Loucy (cell line): ENCODE measurements at regions not wholly inside any gene's neighbourhood (a gene's known extent, or its start where the extent isn't known, plus 50 kb on each side); places are given as distances from the start of the nearest gene placed in this dataset.

Experiments
- H2AFZ ChIP-seq: fragments of 200-600 bp; sonication (generic); 2 replicates; pipeline ENCODE4 v1.6.0; 2016; ENCODE audit warnings: antibody characterized with exemption, mild to moderate bottlenecking, low read length, moderate library complexity
- H3F3A ChIP-seq: fragments of 200-600 bp; 2 replicates; pipeline ENCODE4 v1.6.0; 2016; ENCODE audit warnings: antibody characterized with exemption, low read depth, mild to moderate bottlenecking
- H3K27me3 ChIP-seq: fragments of 200-600 bp; sonication (generic); 2 replicates; pipeline ENCODE4 v1.6.1; 2014; ENCODE audit warnings: low read length, mild to moderate bottlenecking; ENCODE audit not compliant: insufficient read depth, poor library complexity, severe bottlenecking
- H3K36me3 ChIP-seq: fragments of 200-600 bp; sonication (generic); 2 replicates; pipeline ENCODE4 v1.6.1; 2016; ENCODE audit warnings: low read length; ENCODE audit not compliant: insufficient read depth
- H3K4me1 ChIP-seq: fragments of 200-600 bp; sonication (generic); 2 replicates; pipeline ENCODE4 v1.5.1; 2014; ENCODE audit warnings: low read length, mild to moderate bottlenecking; ENCODE audit not compliant: insufficient read depth, poor library complexity, severe bottlenecking
- H3K4me2 ChIP-seq: fragments of 200-600 bp; sonication (generic); 2 replicates; pipeline ENCODE4 v1.6.0; 2014; ENCODE audit warnings: antibody characterized with exemption, low read length, low read depth, mild to moderate bottlenecking; ENCODE audit not compliant: poor library complexity, severe bottlenecking
- H3K4me3 ChIP-seq: fragments of 200-600 bp; sonication (generic); 2 replicates; pipeline ENCODE4 v1.5.1; 2014; ENCODE audit warnings: low read length, mild to moderate bottlenecking, mixed read lengths; ENCODE audit not compliant: poor library complexity, severe bottlenecking
- H3K79me2 ChIP-seq: fragments of 200-600 bp; sonication (generic); 2 replicates; pipeline ENCODE4 v1.6.1; 2014; ENCODE audit warnings: low read length; ENCODE audit not compliant: insufficient read depth
- H3K9ac ChIP-seq: fragments of 200-600 bp; sonication (generic); 2 replicates; pipeline ENCODE4 v1.6.0; 2014; ENCODE audit warnings: mild to moderate bottlenecking, low read depth, low read length, moderate library complexity; ENCODE audit not compliant: poor library complexity, severe bottlenecking
- H3K9me2 ChIP-seq: fragments of 200-600 bp; sonication (generic); replicated peaks from 2 replicates; pipeline ENCODE4 v1.6.1; 2016; ENCODE audit warnings: low read depth, low read length, mixed read lengths
- H3K9me3 ChIP-seq: fragments of 200-600 bp; sonication (generic); 2 replicates; pipeline ENCODE4 v1.6.1; 2014; ENCODE audit warnings: mild to moderate bottlenecking, antibody characterized with exemption, low read length, low read depth; ENCODE audit not compliant: insufficient read depth
- H4K20me1 ChIP-seq: fragments of 200-600 bp; sonication (generic); 2 replicates; pipeline ENCODE4 v1.6.0; 2014; ENCODE audit warnings: antibody characterized with exemption, low read length, mild to moderate bottlenecking; ENCODE audit not compliant: insufficient read depth, poor library complexity, severe bottlenecking
- EZH2phosphoT487 ChIP-seq: fragments of 200-600 bp; IDR thresholded peaks from 2 replicates; pipeline ENCODE4 v1.6.1; 2018; ENCODE audit warnings: antibody characterized with exemption, mild to moderate bottlenecking, moderate library complexity, borderline replicate concordance
- TF ChIP-seq, protein P1 (sequence below): fragments of 200-600 bp; sonication (generic); conservative IDR thresholded peaks from 2 replicates; pipeline ENCODE4 v1.5.1; 2014; ENCODE audit warnings: mild to moderate bottlenecking, antibody characterized with exemption, low read length

GRCh38 chr2:196369967-196370366 lies 198.6 kb upstream of the STK17B start:
- TF ChIP-seq, protein P1, sequence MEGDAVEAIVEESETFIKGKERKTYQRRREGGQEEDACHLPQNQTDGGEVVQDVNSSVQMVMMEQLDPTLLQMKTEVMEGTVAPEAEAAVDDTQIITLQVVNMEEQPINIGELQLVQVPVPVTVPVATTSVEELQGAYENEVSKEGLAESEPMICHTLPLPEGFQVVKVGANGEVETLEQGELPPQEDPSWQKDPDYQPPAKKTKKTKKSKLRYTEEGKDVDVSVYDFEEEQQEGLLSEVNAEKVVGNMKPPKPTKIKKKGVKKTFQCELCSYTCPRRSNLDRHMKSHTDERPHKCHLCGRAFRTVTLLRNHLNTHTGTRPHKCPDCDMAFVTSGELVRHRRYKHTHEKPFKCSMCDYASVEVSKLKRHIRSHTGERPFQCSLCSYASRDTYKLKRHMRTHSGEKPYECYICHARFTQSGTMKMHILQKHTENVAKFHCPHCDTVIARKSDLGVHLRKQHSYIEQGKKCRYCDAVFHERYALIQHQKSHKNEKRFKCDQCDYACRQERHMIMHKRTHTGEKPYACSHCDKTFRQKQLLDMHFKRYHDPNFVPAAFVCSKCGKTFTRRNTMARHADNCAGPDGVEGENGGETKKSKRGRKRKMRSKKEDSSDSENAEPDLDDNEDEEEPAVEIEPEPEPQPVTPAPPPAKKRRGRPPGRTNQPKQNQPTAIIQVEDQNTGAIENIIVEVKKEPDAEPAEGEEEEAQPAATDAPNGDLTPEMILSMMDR, result no peak
- no peak for TF ChIP-seq EZH2phosphoT487
- no peaks in the 10 kb centered on the region for H3K36me3 ChIP-seq
- no peaks in the 10 kb centered on the region for H3F3A ChIP-seq
- H3K9me3 ChIP-seq, result no peaks in the 10 kb centered on the region
- H2AFZ ChIP-seq, result no peak overlapping the region
- no peak overlapping the region for H3K4me2 ChIP-seq
- no peaks in the 10 kb centered on the region for H3K79me2 ChIP-seq
- H3K4me1 ChIP-seq, result no peaks in the 10 kb centered on the region
- no peaks in the 10 kb centered on the region for H3K9me2 ChIP-seq
- H3K4me3 ChIP-seq, result no peak overlapping the region
- H4K20me1 ChIP-seq, result no peaks in the 10 kb centered on the region
- no peak overlapping the region for H3K9ac ChIP-seq
- no peaks in the 10 kb centered on the region for H3K27me3 ChIP-seq

DNA sequence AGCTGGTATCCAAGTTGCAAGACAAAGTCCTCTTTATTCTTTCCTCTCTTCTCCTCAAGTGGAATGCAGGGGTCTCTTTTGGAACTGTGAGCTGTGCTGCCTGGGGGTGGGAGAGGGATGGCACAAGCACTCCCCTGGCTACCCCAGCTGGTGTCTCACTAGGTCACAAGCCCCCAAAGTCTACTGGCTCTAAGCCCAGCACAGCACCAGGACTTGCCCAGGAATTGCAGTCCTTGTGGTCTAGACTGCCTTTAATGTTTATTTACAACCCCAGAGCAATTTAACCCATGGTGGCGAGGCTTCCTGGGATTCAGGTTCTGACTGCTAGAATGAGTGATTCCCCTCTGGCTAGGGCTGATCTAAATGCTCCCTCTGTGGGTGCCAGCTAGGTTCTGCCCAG lies 199.0 kb upstream of the STK17B start:
- Histone ChIP-seq H2AFZ (no peak overlapping the region), H3K9me2 (no peaks in the 10 kb centered on the region), H3K4me1 (no peaks in the 10 kb centered on the region), H3K4me2 (no peak overlapping the region), H4K20me1 (no peaks in the 10 kb centered on the region), H3K9ac (no peak overlapping the region), H3F3A (no peaks in the 10 kb centered on the region), H3K79me2 (no peaks in the 10 kb centered on the region), H3K36me3 (no peaks in the 10 kb centered on the region), H3K4me3 (no peak overlapping the region), H3K27me3 (no peaks in the 10 kb centered on the region), H3K9me3 (no peaks in the 10 kb centered on the region)
- no peak for TF ChIP-seq EZH2phosphoT487
- TF ChIP-seq, protein P1, result no peak

DNA sequence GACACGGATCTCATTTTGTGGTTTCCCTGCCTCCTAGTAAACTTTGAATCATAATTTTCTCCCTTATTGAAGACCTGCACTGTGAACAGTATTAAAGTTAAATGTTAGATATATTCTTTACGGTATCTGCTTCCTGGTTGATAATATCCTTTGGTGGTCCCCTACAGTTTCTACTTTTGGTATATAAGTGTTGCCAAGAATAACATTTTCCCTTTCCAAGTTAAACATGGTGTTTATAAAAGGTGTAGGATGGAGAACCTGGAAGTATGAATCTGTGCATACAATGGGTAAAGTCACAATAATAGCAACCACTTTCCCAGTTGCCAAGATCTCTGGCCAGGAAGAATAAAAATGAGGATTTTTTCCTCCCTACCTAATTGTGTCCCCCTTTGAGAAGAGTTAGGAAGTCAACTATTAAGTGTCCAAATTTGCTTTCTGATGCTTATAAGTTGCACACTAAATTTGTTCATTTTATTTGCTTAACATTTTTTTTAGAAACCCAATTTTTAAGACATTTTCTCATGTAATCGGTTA lies 201.0 kb upstream of the STK17B start:
- Histone ChIP-seq H3K4me3 (no peak overlapping the region), H3K79me2 (no peaks in the 10 kb centered on the region), H3F3A (no peaks in the 10 kb centered on the region), H2AFZ (no peak overlapping the region), H3K4me1 (no peaks in the 10 kb centered on the region), H3K4me2 (no peak overlapping the region), H3K9me3 (no peaks in the 10 kb centered on the region), H3K9me2 (no peaks in the 10 kb centered on the region), H4K20me1 (no peaks in the 10 kb centered on the region), H3K36me3 (no peaks in the 10 kb centered on the region), H3K9ac (no peak overlapping the region), H3K27me3 (no peaks in the 10 kb centered on the region)
- no peak for TF ChIP-seq EZH2phosphoT487
- TF ChIP-seq, protein P1, result no peak
